Peyer's patch (tissue), 4 donors: ENCODE measurements at regions not wholly inside any gene's neighbourhood (a gene's known extent, or its start where the extent isn't known, plus 50 kb on each side); places are given as distances from the start of the nearest gene placed in this dataset.

Experiments used
- DNase-seq, 3 donors: peaks; one replicate each; pipeline ENCODE4 v3.0.0-alpha.2; 2017 to 2019
- H3K27ac ChIP-seq, 4 donors: fragments of 200-600 bp; sonication (generic); one replicate each; pipeline ENCODE4 v1.5.1; 2016 to 2019
- H3K27me3 ChIP-seq, 2 donors: fragments of 200-600 bp; sonication (generic); one replicate each; pipeline ENCODE4 v1.5.1; 2019
- H3K36me3 ChIP-seq, 3 donors: fragments of 200-600 bp; sonication (generic); one replicate each; pipeline ENCODE4 v1.5.1; 2016 to 2019
- H3K4me1 ChIP-seq, 4 donors: fragments of 200-600 bp; sonication (generic); one replicate each; pipeline ENCODE4 v1.5.1; 2016 to 2019
- H3K4me3 ChIP-seq, 4 donors: fragments of 200-600 bp; sonication (generic); 1 replicate in 3 of 4; 2 replicates in 1 of 4; pipeline ENCODE4 v1.5.1; 2016 to 2019; ENCODE audit warnings: mild to moderate bottlenecking in 1 of 4
- H3K9me3 ChIP-seq, 4 donors: fragments of 200-600 bp; sonication (generic); one replicate each; pipeline ENCODE4 v1.5.1; 2016 to 2019; ENCODE audit warnings: mild to moderate bottlenecking in 1 of 4
- CTCF ChIP-seq, 6 experiments: fragments of 450-650 bp in 4 of 6; fragments of 200-600 bp in 2 of 6; sonication (generic) in 1 of 6; IDR thresholded peaks; one replicate each; pipeline ENCODE4 v1.5.1; 2017 to 2019; ENCODE audit warnings: antibody characterized with exemption in 6 of 6, mild to moderate bottlenecking in 3 of 6, moderate library complexity in 1 of 6
- POLR2A ChIP-seq, 2 donors: fragments of 450-650 bp; IDR thresholded peaks; one replicate each; pipeline ENCODE4 v1.5.1; 2017; ENCODE audit warnings: antibody characterized with exemption in 2 of 2, mild to moderate bottlenecking in 2 of 2, moderate library complexity in 2 of 2

DNA sequence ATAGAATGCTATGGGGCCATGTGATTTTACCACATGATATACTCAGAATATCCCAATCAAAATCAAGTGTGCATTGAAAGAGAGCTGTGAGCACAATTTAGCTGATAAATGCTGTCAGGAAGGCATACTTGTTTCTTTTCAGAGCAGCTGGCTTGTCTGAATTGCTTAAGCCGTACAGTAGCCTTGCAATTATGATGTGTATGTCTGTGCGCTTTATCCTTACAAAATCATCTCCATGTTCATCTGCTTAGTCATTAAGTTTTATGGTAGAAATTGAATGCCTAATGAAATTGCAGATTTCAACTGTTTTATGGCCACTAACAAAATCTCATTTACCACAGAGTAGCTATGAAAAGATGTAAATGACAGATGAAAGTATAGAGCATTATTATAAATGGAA lies 346.0 kb upstream of the DLGAP1 start:
- Histone ChIP-seq H3K4me1 (no peaks in the 10 kb centered on the region), H3K27me3 (no peaks in the 10 kb centered on the region), H3K4me3 (no peak overlapping the region), H3K9me3 (peaks cover 0 to 4% (median 0%) of the 10 kb centered on the region in 4 donors), H3K27ac (no peak overlapping the region), H3K36me3 (no peaks in the 10 kb centered on the region)
- no peak for DNase-seq
- TF ChIP-seq CTCF (IDR thresholded peaks at IDR 0.05), result no peak
- no peak for TF ChIP-seq POLR2A (IDR thresholded peaks at IDR 0.05)

GRCh38 chr18:4797002-4797685 lies 342.0 kb upstream of the DLGAP1 start:
- Histone ChIP-seq H3K27me3 (no peaks in the 10 kb centered on the region), H3K4me3 (no peak overlapping the region), H3K9me3 (peaks cover 0 to 4% (median 0%) of the 10 kb centered on the region in 4 donors), H3K27ac (no peak overlapping the region), H3K4me1 (no peaks in the 10 kb centered on the region), H3K36me3 (no peaks in the 10 kb centered on the region)
- TF ChIP-seq POLR2A (IDR thresholded peaks at IDR 0.05), result no peak
- TF ChIP-seq CTCF (IDR thresholded peaks at IDR 0.05), result no peak
- no peak for DNase-seq

- DNase-seq, result no peak
- Histone ChIP-seq H3K27ac (no peak overlapping the region), H3K27me3 (no peaks in the 10 kb centered on the region), H3K4me1 (no peaks in the 10 kb centered on the region), H3K36me3 (no peaks in the 10 kb centered on the region), H3K9me3 (no peaks in the 10 kb centered on the region), H3K4me3 (no peak overlapping the region)
- TF ChIP-seq CTCF (IDR thresholded peaks at IDR 0.05) (no peak), POLR2A (IDR thresholded peaks at IDR 0.05) (no peak)
These were observed 334.4 kb upstream of the DLGAP1 start for GRCh38 chr18:4789506-4789905.

GRCh38 chr18:4781873-4782272 lies 326.8 kb upstream of the DLGAP1 start:
- DNase-seq, result no peak
- TF ChIP-seq CTCF (IDR thresholded peaks at IDR 0.05) (no peak), POLR2A (IDR thresholded peaks at IDR 0.05) (no peak)
- no peaks in the 10 kb centered on the region for H3K9me3 ChIP-seq
- no peaks in the 10 kb centered on the region for H3K4me1 ChIP-seq
- no peak overlapping the region for H3K27ac ChIP-seq
- H3K27me3 ChIP-seq, result no peaks in the 10 kb centered on the region
- H3K4me3 ChIP-seq, result no peak overlapping the region
- H3K36me3 ChIP-seq, result no peaks in the 10 kb centered on the region

DNA sequence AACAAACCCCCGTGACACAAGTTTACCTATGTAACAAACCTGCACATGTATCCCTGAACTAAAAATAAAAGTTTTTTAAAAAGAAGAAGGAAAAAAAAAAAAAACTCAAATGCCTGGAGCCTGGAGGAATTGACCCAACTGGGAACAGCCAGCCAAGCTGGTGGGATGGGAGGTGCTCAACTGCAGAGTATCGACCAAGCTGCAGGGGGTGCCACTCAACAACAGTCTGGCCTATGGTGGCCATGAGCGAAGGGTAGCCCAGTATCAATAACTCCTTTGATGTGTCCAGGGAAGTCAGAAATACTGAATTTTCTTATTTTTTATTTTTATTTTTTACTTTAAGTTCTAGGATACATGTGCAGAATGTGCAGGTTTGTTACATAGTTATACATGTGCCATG lies 310.3 kb upstream of the DLGAP1 start:
- H3K4me3 ChIP-seq, result no peak overlapping the region
- H3K4me1 ChIP-seq, result no peaks in the 10 kb centered on the region
- no peaks in the 10 kb centered on the region for H3K36me3 ChIP-seq
- H3K27me3 ChIP-seq, result no peaks in the 10 kb centered on the region
- no peaks in the 10 kb centered on the region for H3K9me3 ChIP-seq
- DNase-seq, result no peak
- H3K27ac ChIP-seq, result no peak overlapping the region
- TF ChIP-seq CTCF (IDR thresholded peaks at IDR 0.05), result no peak
- TF ChIP-seq POLR2A (IDR thresholded peaks at IDR 0.05), result no peak

- Histone ChIP-seq H3K4me3 (no peak overlapping the region), H3K27ac (no peak overlapping the region), H3K9me3 (no peaks in the 10 kb centered on the region), H3K36me3 (no peaks in the 10 kb centered on the region), H3K4me1 (no peaks in the 10 kb centered on the region), H3K27me3 (no peaks in the 10 kb centered on the region)
- DNase-seq, result no peak
- TF ChIP-seq POLR2A (IDR thresholded peaks at IDR 0.05), result no peak
- TF ChIP-seq CTCF (IDR thresholded peaks at IDR 0.05), result no peak
These were observed 307.2 kb upstream of the DLGAP1 start for GRCh38 chr18:4762330-4762729.
